ENCODE measurements at regions not wholly inside any gene's neighbourhood (a gene's known extent, or its start where the extent isn't known, plus 50 kb on each side); places are given as distances from the start of the nearest gene placed in this dataset.
"Not testable (repeated sequence)": the region's sequence is repeated elsewhere in the genome, so short reads cannot be mapped to it uniquely, and the experiment has no call there.

DNA sequence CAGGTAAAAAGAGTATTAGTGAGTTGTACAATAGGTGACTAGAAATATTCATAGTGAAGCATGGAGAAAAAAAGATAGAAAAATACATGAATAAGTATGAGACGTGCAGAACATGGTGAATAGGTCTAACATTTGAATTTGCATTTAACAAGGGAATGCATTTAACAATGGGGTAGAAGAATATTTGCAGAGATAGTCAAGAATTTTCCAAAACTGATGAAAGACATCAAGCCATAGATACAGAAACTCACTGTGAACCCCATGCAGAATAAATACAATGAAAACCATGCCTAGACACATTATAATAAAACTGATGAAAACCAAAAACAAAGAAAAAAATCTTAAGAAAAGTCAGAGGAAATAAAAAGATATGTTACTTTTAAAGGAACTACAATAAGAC, 184.8 kb downstream of the KTN1 start:
- intact Hi-C loops (cut with DNase I) = no loop called here
- no peak for DNase-seq (ENCODE audit: low spot score)

DNA sequence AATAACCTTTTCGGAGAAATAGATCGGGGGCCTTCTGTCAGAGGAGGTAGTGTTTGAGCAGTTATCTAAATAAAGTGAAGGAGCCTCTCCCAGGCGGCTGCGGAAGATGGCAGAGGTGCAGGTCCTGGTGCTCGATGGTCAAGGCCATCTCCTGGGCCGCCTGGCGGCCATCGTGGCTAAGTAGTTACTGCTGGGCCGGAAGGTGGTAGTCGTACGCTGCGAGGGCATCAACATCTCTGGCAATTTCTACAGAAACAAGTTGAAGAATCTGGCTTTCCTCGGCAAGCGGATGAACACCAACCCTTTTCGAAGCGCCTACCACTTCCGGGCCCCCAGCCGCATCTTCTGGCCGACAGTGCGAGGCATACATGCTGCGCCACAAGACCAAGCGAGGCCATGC, 186.1 kb downstream of the KTN1 start:
- no peak for DNase-seq (ENCODE audit: low spot score)
- intact Hi-C loops (cut with DNase I) = no loop called here

DNA sequence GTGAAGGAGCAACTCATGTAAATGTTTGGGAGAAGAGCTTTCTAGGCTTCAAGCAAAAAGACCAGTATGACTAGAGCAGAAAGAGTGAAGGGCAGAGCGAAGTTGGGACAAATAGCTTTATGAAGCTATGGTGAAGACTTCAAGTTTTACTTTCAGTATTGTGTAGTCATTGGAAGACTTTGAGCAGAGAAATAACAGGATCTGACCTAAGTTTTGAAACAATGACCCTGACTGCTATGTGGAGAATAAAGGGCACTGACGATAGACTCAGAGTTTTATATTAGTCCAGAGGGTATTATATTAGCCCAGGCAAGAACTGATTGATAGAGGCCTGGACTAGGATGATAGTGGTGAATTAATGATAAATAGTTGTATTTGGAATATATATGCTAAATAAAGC, 187.3 kb downstream of the KTN1 start:
- intact Hi-C loops (cut with DNase I) = no loop called here
- DNase-seq (ENCODE audit: low spot score) = no peak

DNA sequence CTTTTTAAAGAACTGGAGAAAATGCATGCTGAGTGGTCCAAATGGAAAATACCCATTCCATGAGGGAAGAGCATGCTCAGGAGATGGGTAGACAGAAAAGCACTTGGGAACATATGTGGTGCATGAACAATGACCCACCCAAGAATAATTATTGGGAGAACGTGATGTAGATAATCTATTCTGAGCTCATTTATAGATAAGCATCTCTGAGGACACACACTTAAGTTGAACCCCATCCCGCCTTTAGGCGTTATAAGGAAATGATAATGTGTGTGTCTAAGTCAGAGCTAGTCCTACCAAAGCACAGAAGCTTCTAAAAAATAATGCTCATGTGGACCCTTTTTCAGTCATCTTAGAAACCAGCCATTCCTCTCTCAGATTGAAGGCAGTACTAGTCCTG, 189.9 kb downstream of the KTN1 start:
- intact Hi-C loops (cut with DNase I) = no loop called here
- DNase-seq (ENCODE audit: low spot score) = no peak

DNA sequence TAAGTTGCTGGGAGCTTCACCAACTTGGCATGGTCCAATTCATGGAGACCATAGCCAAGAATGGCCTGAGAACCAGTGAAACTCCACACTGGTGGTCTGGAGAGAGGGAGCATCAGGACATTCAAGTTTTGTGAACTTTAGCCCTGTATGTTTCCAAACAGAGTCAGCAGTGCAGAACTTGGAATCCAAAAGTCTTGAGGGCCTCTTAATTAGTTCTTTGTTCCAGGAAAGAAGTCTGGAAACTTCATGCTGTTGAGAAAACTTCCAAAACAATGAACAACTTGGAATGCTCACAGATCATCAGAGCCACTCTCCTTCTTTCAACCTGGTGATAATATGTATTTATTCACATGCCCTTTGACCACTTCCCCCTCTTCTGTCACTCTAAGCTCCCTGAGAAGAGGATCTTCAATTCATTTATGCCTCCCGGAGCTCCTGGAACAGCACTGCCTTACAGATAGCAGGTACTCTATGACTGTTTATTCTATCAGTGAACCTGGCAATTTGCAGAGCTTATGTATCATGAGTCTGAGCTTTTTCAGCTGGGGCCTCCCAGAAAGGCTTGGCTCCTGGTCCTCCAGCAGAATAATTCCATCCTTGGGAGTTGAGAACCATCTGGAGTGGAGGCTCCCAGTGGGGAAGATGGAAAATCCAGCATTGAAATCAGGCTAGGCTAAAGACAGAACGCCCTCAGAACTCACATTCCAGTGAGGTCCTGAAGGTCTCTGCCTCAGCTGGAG, 191.4 kb downstream of the KTN1 start:
- DNase-seq (ENCODE audit: low spot score) = no peak
- intact Hi-C loops (cut with DNase I) = no loop called here

DNA sequence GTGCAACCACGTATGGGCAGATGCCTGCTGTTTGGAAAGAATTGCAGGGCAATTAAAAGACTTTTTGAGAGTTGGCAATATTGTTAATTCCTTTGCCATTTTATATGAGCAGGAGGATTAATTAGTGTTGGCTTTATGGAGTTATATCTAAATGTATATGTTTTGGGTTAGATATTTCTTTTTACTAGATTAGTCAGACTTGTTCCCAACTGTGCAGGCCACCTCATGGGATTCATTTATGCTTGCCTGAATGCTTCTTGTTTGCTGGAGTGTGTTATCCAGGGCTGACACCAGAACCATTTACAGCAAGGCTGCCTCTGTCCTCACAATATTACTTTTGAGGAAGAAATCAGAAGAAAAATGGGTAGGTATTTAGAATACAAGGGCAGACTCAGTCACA, 192.5 kb downstream of the KTN1 start:
- intact Hi-C loops (cut with DNase I) = no loop called here
- no peak for DNase-seq (ENCODE audit: low spot score)

DNA sequence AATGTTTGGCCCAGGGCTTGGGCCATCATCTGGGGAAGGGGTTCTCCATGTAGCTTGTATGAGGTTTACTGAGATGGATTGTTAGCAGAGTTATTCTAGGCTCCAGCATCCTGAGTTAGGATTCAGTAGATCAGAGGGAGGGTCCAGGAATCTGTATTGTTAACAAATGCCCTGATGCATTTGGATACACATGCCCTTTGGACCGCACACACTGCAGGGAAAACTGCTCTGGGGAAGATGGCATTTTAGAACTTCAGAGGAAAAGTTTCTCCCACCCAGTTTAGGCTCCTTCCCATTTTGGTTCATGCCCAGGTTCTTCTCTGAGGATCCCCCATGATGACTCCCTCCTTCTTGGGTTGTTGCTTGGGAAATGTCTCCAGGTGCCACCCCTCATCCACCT, 193.3 kb downstream of the KTN1 start:
- no peak for DNase-seq (ENCODE audit: low spot score)
- intact Hi-C loops (cut with DNase I) = no loop called here

DNA sequence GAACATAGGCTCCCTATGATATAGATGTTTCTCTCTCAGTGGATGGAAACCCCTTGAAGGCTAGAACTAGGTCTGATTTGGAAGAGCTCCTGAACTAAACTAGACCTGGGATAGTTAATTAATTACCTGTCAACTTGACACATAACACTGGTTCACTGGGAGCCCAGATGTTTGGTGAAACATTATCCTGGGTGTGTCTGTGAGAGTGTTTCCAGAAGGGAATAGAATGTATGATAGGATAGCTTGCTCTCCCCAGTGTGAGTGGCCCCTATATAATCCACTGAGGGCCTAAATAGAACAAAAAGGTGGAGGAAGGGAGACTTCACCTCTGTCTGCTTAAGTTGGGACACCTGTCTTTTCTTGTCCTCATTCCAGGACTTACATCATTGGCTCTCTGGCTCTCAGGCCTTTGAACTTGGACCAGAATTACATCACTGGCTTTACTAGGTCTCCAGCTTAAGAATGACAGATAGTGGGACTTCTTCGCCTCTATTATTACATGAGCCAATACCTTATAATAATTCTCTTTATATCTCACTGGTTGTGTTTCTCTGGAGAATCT, 194.1 kb downstream of the KTN1 start:
- intact Hi-C loops (cut with DNase I) = no loop called here

DNA sequence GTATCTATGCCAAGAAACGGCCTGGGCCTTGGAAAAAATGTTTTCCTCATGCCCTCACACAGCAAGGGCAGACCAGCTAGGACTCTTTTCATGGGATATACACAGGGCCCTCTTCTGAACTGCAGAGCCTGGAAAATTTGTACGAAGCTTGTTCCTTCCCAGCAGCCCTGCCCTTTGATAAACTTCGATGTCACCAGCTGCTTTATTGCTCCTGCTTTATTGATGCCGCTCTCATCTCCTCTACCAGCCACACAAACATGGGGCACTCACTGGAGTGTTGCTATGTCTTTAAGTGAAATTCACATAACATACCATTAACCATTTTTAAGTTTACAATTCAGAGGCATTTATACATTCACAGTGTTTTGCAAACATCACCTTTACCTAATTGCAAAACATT, 197.9 kb downstream of the KTN1 start:
- DNase-seq (ENCODE audit: low spot score) = no peak
- intact Hi-C loops (cut with DNase I) = no loop called here

More for the DNA sequence above, 194.1 kb downstream of the KTN1 start:
- DNase-seq (ENCODE audit: low spot score) = no peak

DNA sequence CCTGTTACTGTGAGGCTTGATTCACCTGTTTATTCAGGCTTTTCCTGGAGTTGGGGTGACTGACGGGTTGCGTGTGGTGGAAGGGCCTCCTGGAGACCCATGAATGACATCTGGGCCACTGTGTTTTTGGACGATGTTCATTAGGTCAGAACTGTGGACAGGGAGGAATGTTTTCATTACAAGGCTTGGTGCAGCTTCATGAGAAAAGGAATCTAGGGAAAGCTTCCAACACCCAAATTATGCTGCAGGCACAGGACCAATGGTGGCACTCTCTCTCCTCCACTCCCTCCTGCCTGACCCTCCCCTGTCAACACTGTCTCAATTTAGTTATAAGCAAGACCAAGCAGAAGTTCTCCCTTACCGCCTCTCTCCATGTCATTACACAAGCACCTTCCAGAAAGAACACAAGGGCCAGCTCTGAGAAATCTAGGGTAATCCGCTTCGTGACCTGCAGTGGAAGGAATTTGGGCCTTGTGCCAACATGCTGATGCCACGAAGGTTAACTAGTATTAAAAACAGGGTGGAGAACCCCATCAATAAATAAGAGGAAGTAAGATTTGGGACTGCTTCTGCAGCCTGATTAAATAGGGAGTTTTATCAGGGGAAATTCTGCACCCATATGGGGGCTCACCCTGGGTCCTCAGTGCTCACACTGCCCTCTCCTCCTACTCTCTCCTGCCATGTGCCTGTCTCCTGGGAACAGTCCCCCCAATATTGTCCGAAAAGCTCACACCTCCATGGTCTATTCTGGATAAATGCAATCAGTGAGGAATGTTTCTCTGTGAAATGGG, 200.3 kb downstream of the KTN1 start:
- intact Hi-C loops (cut with DNase I) = no loop called here

DNA sequence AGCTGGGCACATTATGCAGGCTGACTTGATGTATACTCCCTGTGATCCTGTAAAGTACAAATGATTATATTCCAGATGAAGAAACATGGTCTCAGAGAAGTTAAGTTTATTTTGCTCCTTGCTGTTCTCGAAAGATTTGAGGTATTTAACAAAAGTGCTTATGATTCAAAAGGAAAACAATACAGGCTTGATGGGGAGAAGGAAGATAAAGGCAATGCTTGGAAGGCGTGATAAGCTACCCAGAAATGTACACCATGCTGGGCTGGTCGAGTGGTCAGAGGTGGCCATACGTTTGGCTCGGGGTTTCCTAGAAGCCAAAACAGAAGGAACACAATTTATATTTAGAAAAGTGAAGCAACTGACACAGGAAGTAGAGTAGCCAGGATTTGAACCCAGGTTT, 201.0 kb downstream of the KTN1 start:
- intact Hi-C loops (cut with DNase I) = no loop called here
- no peak for DNase-seq (ENCODE audit: low spot score)

More for the DNA sequence above, 200.3 kb downstream of the KTN1 start:
- DNase-seq (ENCODE audit: low spot score) = no peak

DNA sequence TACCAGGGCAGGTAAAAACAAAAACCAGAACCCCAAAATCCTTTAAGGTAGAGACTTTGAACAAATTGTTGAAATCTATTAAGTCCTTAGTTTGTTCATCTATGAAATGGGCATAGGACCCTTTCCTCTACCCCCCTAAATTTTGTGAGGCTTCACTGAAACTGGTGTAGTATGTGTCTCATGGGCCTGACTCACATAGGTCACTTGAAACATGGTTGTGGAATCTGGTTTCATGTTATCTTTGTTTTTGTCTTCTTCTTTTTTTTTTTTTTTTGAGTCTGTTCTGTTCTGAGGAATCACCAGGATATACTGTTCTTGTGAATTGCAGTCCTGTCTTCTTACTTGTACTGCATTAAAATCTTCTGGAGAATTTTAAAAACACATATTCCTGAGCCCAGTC, 202.2 kb downstream of the KTN1 start:
- no peak for DNase-seq (ENCODE audit: low spot score)
- intact Hi-C loops (cut with DNase I) = no loop called here

DNA sequence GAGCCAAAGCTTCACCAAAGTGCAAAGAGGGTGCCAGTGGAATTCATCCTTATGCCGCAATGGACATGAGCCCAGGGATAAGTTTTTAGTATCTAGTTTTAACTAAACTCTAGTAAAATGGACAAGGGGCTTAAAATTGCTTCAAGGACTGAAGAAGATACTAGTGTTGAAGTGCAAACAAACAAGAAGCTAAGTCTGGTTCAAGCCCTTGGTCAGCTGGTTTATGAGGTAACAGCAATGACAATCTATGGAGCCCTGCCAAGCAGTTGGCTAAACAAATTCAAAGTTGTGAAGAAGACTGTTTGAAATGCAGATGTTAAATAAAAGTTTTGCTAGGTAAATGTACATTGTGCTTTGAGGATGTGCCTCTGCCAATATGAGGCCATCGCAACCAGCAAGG, 209.4 kb downstream of the KTN1 start:
- DNase-seq (ENCODE audit: low spot score) = no peak
- intact Hi-C loops (cut with DNase I) = no loop called here

DNA sequence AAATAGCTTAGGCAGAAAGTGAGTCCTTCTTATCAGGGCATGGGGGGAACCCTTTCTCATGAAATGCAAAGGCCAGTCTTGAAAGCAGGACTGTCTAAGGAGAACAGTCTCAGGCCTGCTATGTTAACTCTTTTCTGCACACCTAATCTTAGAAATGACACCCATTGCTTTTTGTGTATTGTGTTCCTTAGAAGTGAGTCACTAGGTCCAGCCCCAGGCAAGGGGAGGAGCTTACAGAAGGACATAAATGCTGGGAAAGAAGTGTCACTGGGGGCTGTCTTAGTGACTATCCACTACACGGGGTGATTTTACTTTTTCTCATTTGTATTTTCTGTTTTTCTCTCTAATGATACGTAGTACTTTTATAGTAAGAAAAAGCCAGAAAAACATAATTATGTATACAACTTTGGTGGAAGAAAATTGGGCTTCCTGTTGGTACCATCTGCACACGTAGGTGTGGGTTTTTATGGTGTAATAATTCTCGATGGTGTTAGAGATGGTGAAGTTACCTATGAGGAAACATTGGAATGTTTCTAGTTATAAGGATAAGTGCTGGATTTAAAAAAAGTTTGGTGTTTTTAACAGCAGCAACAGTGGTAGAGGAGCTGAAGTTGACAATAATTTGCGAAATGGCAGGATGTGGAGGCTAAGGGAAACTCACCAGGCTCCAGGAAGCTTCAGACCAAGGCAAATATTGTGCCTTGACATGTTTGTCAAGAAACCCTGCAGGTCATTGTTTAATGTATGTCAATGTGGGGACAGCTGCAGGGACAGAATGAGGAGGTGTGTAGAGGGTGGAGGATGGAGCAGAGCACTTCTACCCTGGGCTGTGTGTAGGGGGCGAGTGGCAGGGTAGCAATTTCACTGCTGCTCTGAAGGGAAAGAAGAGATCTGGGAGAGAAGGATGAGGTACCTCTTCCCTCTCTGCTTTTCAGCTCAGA, 214.9 kb downstream of the KTN1 start:
- intact Hi-C loops (cut with DNase I) = no loop called here
- DNase-seq (ENCODE audit: low spot score) = no peak

DNA sequence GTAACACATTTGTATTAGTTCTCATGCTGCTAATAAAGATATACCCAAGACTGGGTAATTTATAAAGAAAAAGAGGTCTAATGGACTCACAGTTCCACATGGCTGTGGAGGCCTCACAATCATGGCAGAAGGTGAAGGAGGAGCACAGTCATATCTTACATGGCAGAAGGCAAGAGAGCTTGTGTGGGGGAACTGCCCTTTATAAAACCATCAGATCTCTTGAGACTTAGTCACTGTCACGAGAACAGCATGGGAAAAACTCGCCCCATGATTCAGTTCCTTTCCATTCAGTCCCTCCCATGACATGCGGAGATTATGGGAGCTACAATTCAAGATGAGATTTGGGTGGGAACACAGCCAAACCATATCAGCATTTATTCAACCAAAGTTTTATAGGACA, 216.5 kb downstream of the KTN1 start:
- intact Hi-C loops (cut with DNase I); DNase-seq (ENCODE audit: low spot score): not testable (repeated sequence)

DNA sequence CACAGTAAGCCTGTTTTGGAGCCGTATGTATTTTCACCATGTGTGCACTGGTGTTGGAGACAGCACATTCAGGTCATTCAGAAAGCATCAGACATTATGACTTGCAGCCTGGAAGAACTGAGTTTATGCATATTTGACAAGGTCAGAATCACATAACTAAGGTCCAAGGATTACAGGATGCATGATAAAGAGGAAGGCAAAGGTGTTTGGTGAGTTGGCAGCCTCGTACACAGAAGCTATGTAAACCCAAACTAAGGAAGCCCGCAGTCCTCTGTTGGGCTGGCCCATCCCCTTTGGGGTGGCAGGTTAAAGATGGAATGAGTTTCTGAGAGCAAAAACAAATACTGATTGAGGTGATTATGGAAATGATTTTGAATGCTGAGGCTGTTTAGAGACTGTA, 218.4 kb downstream of the KTN1 start:
- intact Hi-C loops (cut with DNase I) = no loop called here
- no peak for DNase-seq (ENCODE audit: low spot score)

DNA sequence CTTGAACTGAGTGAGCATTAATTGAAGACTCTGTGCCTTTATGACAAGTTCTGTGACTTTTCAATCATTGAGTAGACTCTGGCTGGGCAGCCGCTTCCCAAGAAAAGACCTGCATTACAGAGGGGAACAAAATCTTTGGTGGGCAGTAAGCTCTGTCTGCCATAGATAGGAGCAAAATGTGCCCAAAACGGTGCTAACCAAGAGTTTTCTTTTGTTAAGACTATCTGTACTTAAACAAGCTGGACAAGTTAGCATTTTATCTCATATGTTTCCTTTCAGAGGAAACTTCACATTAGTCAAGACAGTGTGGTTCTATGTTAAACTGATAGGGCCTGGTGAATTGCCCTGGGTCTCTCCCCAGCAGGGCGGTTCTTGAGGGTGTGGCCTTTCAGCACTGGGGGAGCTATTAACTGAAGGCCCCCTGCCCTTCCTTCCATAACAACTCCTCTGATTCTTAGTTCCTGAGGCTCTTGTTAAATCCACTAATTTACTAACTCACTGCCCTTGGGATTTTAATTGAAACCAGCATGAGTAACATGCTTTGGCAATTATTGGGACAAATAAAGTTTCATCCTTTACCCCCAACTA, 219.6 kb downstream of the KTN1 start:
- DNase-seq (ENCODE audit: low spot score) = no peak
- intact Hi-C loops (cut with DNase I) = no loop called here

DNA sequence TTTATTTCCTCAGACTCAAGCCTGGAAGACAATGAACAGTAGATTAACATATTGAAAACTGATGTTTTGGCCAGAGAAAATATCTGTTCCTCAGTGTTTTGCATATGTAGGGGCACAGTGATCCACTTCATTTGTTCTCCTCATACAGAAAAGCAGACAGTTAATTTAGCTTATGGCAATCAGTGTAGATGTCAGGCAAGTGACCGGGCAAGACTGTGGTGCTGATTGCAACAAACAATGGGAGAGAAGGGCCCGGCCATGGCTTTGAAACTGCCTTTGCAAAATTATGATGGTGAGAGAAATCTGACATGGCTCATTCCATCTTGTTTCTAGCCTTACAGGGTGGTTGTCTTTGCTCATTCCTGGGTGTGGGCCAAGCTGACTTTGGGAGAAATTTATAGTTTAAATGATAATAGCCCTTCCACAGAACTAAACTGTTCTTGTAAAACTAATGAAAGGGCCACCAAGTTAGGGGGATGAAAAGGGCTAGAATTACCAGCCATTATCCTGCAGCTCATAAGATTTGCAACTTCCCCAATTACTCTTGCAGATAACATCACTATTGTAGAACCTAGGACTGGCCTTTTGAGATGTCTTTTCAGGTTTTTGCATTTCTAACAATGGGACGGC, 220.3 kb downstream of the KTN1 start:
- intact Hi-C loops (cut with DNase I) = no loop called here
- DNase-seq (ENCODE audit: low spot score) = no peak

DNA sequence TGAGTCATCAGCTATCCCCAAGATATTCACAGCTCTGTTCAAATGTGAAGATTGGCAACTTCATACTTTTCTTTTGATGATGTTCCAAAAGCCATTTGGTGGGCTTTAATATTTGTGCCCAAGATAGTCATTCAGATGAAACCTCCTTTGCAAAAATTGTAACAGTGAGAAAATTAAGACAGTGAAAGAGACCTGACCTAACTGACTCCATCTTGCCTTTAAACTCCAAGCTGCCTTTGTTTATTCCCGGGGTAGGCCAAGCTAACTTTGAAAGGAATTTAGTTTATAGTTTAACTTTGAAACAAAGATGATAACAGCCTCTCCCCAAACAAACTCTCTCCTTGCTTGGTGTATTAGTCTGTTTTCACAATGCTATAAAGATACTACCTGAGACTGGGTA, 221.1 kb downstream of the KTN1 start:
- intact Hi-C loops (cut with DNase I) = no loop called here
- DNase-seq (ENCODE audit: low spot score) = no peak
